Panc1 (cell line): ENCODE measurements at regions not wholly inside any gene's neighbourhood (a gene's known extent, or its start where the extent isn't known, plus 50 kb on each side); places are given as distances from the start of the nearest gene placed in this dataset.

Experiments used
- ATAC-seq: fragments of 200-7000 bp; cut with Tn5 transposase; 2 replicates; pipeline ENCODE4 v1.9.1; 2020; ENCODE audit warnings: mild to moderate bottlenecking, moderate library complexity
- BruUV-seq: library from RNA; stranded (reverse); fragments of 400-500 nt; replicated peaks from 2 replicates; lab custom pipeline; 2021; lab: Mats Ljungman, UMichigan
- CTCF ChIA-PET: fragments of 300-600 bp; sonication (Branson Sonifier 250); formaldehyde crosslinking; loops from one replicate; lab custom pipeline; 2022; ENCODE audit warnings: antibody characterized with exemption; lab: Charles Lee
- POLR2A ChIA-PET: fragments of 300-600 bp; sonication (Branson Sonifier 250); formaldehyde crosslinking; loops from one replicate; lab custom pipeline; 2022; ENCODE audit warnings: antibody characterized with exemption; lab: Charles Lee
- DNase-seq: peaks from one replicate; pipeline ENCODE4 v3.0.0-alpha.2; 2010; ENCODE audit warnings: low read depth, low spot score
- H3K27ac ChIP-seq: 2 replicates; pipeline ENCODE4 v1.5.1; 2011; ENCODE audit warnings: mild to moderate bottlenecking, low read length, inconsistent platforms
- H3K27me3 ChIP-seq: fragments of 200-500 bp; sonication (Bioruptor generic); 2 replicates; pipeline ENCODE4 v1.6.0; 2014; ENCODE audit warnings: low read length, inconsistent platforms; ENCODE audit not compliant: control insufficient read depth, insufficient read depth
- H3K36me3 ChIP-seq: fragments of 200-500 bp; sonication (Bioruptor generic); 2 replicates; pipeline ENCODE4 v1.5.1; 2014; ENCODE audit warnings: inconsistent platforms, mild to moderate bottlenecking, low read length, moderate library complexity; ENCODE audit not compliant: control insufficient read depth, insufficient read depth
- H3K4me1 ChIP-seq: 2 replicates; pipeline ENCODE4 v1.5.1; 2011; ENCODE audit warnings: inconsistent platforms, mild to moderate bottlenecking, low read length, moderate library complexity; ENCODE audit not compliant: control insufficient read depth, insufficient read depth
- H3K4me3 ChIP-seq, 2 experiments: 2 replicates each; pipeline ENCODE4 v1.5.1; 2011 to 2012; ENCODE audit warnings: low read depth in 2 of 2, low read length in 2 of 2, mild to moderate bottlenecking in 2 of 2, inconsistent platforms in 1 of 2, moderate library complexity in 1 of 2
- H3K9me3 ChIP-seq: fragments of 200-500 bp; sonication (Bioruptor generic); 2 replicates; pipeline ENCODE4 v1.5.1; 2014; ENCODE audit warnings: low read depth, mild to moderate bottlenecking, inconsistent platforms, low read length, moderate library complexity; ENCODE audit not compliant: control insufficient read depth, insufficient read depth
- POLR2AphosphoS5 ChIP-seq: IDR thresholded peaks from 2 replicates; pipeline ENCODE4 v1.6.1; 2012; ENCODE audit warnings: mild to moderate bottlenecking, low read depth, low read length, moderate library complexity
- SIN3A ChIP-seq: IDR thresholded peaks from 2 replicates; pipeline ENCODE4 v1.6.1; 2012; ENCODE audit warnings: low read depth, mild to moderate bottlenecking, low read length, moderate library complexity, borderline replicate concordance; ENCODE audit not compliant: insufficient read depth
- TCF7L2 ChIP-seq: IDR thresholded peaks from 2 replicates; pipeline ENCODE4 v1.6.1; 2011; ENCODE audit warnings: mild to moderate bottlenecking, low read depth, low read length, inconsistent platforms
- in situ Hi-C: cut with HindIII; loops from 2 replicates; pipeline ENCODE4 v1.10.0; 2016; ENCODE audit warnings: low sequenced_read_pairs, low pct_unique_long_range_greater_than_20kb
- intact Hi-C: fragments of 100-400 bp; cut with micrococcal nuclease; formaldehyde crosslinking; loops from one replicate; pipeline ENCODE4 v1.10.0; 2022; ENCODE audit not compliant: unreplicated experiment
- TF ChIP-seq, protein P1 (sequence below): fragments of 450-650 bp; IDR thresholded peaks from 2 replicates; pipeline ENCODE4 v1.5.1; 2017; ENCODE audit warnings: mild to moderate bottlenecking
- TF ChIP-seq, protein P2 (sequence below), 2 experiments: IDR thresholded peaks; 2 replicates each; pipeline ENCODE4 v1.6.1; 2011 to 2012; ENCODE audit warnings: low read depth in 2 of 2, control low read depth in 1 of 2, low read length in 1 of 2, mild to moderate bottlenecking in 1 of 2, moderate library complexity in 1 of 2; ENCODE audit not compliant: insufficient read depth in 1 of 2

DNA sequence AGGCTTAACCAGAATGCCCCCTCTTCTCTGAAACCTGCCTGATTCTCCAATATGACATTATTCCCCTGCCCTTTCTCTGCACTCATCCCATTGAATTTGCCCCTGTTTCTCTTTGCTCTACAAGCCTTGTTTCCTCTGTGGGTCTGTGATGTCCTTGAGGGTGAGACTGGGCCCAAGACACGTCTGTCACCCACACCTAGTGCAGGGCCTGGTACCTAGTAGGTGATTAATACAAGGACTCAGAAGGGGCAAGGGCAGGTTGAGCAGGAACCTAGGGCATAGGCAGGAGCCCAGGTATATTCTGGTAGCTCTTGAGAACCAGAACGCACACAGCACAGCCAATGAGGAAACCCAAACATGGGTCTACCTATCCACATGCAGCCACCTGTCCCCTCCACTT lies 81.9 kb upstream of the HMGXB4 start:
- CTCF ChIA-PET, result no interaction called here
- no TSS peak for BruUV-seq

DNA sequence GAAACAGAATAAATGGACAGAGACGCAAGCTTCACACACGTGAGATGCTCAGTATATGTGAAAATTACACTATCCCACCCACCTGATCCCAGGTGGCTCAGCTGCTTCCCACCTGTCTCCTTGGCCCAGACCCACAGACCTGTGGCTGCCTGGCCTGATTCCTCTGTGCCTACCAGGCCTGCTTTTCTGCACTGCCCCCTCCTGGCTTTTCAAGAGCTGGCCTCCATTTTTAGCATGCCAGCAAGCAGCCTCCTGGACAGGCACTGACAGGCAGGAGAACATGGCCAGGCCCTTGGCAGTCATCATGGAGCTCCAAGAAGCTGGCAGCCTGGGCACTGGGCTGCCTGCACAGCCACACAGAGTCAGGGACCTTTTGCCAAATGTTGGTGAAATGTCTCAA lies 79.5 kb upstream of the HMGXB4 start:
- CTCF ChIA-PET, result interaction anchor here (0.7 kb wide), 1 partner anchor 1074 kb away, joined by 5 read pairs; no protein-coding TSS in a partner anchor
- intact Hi-C loops, result no loop called here
- Histone ChIP-seq H3K4me1 (no peaks in the 10 kb centered on the region), H3K27me3 (no peaks in the 10 kb centered on the region), H3K9me3 (no peaks in the 10 kb centered on the region), H3K27ac (no peak overlapping the region), H3K4me3 (no peak overlapping the region), H3K36me3 (no peaks in the 10 kb centered on the region)
- no TSS peak for BruUV-seq
- in situ Hi-C loops, result no loop called here
- TF ChIP-seq POLR2AphosphoS5, result no peak
- TF ChIP-seq, protein P1, sequence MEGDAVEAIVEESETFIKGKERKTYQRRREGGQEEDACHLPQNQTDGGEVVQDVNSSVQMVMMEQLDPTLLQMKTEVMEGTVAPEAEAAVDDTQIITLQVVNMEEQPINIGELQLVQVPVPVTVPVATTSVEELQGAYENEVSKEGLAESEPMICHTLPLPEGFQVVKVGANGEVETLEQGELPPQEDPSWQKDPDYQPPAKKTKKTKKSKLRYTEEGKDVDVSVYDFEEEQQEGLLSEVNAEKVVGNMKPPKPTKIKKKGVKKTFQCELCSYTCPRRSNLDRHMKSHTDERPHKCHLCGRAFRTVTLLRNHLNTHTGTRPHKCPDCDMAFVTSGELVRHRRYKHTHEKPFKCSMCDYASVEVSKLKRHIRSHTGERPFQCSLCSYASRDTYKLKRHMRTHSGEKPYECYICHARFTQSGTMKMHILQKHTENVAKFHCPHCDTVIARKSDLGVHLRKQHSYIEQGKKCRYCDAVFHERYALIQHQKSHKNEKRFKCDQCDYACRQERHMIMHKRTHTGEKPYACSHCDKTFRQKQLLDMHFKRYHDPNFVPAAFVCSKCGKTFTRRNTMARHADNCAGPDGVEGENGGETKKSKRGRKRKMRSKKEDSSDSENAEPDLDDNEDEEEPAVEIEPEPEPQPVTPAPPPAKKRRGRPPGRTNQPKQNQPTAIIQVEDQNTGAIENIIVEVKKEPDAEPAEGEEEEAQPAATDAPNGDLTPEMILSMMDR, result 0 out of 2 replicates have a peak, but pooled peaks have one; percentile 10
- ATAC-seq (no peak), DNase-seq (no peak)
- POLR2A ChIA-PET, result no interaction called here

More for the DNA sequence above, 81.9 kb upstream of the HMGXB4 start:
- ATAC-seq (no peak), DNase-seq (no peak)
- no peak overlapping the region for H3K27ac ChIP-seq
- no peak for TF ChIP-seq TCF7L2
- TF ChIP-seq, protein P2, sequence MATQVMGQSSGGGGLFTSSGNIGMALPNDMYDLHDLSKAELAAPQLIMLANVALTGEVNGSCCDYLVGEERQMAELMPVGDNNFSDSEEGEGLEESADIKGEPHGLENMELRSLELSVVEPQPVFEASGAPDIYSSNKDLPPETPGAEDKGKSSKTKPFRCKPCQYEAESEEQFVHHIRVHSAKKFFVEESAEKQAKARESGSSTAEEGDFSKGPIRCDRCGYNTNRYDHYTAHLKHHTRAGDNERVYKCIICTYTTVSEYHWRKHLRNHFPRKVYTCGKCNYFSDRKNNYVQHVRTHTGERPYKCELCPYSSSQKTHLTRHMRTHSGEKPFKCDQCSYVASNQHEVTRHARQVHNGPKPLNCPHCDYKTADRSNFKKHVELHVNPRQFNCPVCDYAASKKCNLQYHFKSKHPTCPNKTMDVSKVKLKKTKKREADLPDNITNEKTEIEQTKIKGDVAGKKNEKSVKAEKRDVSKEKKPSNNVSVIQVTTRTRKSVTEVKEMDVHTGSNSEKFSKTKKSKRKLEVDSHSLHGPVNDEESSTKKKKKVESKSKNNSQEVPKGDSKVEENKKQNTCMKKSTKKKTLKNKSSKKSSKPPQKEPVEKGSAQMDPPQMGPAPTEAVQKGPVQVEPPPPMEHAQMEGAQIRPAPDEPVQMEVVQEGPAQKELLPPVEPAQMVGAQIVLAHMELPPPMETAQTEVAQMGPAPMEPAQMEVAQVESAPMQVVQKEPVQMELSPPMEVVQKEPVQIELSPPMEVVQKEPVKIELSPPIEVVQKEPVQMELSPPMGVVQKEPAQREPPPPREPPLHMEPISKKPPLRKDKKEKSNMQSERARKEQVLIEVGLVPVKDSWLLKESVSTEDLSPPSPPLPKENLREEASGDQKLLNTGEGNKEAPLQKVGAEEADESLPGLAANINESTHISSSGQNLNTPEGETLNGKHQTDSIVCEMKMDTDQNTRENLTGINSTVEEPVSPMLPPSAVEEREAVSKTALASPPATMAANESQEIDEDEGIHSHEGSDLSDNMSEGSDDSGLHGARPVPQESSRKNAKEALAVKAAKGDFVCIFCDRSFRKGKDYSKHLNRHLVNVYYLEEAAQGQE (IDR thresholded peaks at IDR 0.05; ENCODE audit: insufficient read depth in 1 of 2, low read depth in 2 of 2, low read length in 1 of 2), result no peak
- TF ChIP-seq POLR2AphosphoS5, result no peak
- TF ChIP-seq, protein P1, result no peak
- no peak for TF ChIP-seq SIN3A
- in situ Hi-C loops, result no loop called here
- intact Hi-C loops, result no loop called here
- H3K4me3 ChIP-seq, result no peak overlapping the region
- no peaks in the 10 kb centered on the region for H3K27me3 ChIP-seq
- H3K4me1 ChIP-seq, result no peaks in the 10 kb centered on the region
- no peaks in the 10 kb centered on the region for H3K9me3 ChIP-seq
- POLR2A ChIA-PET, result no interaction called here
- H3K36me3 ChIP-seq, result no peaks in the 10 kb centered on the region
